Activated gamma-delta T cell (primary cell): ENCODE measurements at regions not wholly inside any gene's neighbourhood (a gene's known extent, or its start where the extent isn't known, plus 50 kb on each side); places are given as distances from the start of the nearest gene placed in this dataset.

ENCODE experiments used
- DNase-seq: peaks from one replicate; lab custom pipeline; 2025; lab: John Stamatoyannopoulos, UW

DNA sequence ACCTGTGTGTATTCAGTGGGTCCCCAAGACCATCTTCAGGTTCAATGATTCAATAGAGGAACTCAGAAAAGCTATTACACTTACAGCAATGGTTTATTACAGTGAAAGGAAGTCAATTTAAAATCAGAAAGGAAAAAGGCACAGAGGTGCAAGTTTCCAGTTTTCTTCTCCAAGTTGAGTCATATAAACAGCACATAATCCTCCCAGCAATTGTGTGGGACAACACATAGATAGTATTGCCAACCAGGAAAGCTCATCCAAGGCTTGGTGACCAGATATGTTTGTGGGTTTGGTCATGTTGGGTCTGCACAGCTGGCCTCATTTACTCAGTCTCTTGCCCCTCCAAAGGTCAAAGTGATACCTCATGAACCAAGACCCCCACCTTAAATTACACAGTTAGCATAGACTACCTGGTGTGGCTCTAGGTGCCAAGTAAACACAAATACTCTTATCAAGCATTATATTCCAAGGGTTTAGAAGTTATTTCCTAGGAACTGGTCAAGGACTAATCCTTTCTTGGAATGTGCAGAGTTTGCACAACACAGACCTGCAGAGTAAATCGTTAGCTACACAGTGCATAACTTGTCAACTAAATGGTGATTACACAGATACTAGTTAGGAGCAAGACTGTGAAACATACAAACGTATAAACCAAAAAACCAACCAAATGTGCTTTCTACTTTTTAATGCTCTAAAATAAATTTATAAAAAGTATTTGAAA is 777.3 kb downstream of the PCDH18 start:
- no peak for DNase-seq

DNA sequence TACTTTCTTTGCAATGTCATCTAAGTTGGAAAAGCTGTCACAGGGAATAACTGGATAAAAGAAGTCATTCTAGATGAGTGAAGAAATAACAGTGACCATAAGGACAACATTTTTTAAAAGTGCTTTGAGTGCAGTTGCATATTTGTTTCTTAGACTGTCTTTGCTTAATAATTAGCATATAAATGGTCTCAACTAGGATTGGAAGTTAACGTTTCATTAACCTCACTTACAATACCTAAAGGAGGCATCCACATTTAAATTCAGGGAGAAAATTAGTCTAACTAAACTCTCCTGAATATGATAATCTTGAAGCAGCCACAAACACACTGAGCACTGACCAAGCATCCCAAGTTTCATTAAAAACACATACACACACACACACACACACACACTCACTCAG is 780.7 kb downstream of the PCDH18 start:
- DNase-seq, result no peak

DNA sequence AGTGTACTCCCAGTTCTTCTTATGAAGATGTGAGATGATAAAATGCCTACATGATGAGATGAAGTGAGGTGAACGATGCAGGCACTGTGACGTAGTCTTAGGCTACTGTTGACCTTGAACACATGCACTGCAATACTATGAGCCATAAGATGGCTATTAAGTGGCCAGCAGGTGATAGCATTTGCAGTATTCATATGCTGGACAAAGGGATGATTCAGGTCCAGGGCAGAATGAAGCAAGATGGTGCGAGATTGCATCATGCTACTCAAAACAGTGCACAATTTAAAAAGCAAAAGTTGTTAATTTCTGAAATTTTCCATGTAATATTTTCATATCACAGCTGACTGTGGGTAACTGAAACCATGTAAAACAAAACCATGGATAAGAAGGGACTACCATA is 781.4 kb downstream of the PCDH18 start:
- DNase-seq, result no peak

DNA sequence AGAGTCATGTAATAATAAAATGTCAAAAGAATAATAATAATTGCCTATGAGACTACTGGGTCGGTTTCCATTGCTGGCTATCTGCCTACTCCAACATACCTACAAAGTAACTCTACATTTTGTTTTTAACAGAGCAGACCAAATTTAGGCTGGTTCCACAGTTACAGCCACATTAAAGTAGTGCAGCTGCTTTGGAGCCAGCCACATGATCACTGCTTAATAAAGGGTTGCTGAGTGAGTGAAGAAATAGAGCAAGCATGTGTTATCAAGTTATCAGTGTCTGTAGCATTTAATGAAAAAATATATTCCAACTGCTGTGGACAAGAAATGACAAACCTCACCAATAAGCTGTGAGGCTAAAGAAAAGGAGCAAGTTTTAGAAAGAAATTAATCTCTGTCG is 782.3 kb downstream of the PCDH18 start:
- DNase-seq, result no peak

DNA sequence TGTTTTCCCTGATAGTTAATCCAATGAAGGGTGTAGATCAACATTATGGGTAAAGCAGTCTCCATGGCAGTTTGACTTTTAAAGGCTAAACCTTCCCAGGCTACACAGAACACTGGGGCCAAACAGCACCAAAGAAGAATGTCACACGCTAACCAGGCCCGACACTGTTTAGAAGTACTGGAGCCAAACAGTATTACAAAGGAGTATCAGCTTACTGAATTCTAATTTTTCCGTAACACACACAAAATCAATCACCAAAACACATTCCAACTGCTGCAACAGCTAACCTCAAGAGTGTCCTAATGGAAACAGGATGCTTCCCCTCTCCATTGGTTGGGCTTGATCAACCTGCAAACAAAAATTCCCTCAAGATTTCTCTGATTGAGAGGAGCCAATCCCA is 783.5 kb downstream of the PCDH18 start:
- DNase-seq, result no peak

DNA sequence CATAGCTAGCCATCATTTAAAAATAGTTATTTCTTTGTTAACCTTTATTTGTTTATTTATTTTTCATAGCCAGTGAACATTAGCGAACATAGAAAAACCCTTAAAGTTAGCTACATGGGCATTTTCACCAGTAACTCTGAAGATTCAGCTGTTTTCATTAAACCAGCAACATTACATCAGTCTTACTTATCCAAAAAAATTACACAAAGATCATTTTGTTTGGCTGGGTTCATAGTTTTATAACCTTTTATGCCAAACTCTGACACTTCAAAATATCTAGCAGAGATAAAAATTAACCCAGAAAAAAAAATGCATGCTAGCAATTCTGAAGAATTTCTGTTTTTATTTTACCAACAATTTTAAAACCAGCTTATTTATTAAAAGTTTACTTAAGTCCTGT is 784.1 kb downstream of the PCDH18 start:
- no peak for DNase-seq

DNA sequence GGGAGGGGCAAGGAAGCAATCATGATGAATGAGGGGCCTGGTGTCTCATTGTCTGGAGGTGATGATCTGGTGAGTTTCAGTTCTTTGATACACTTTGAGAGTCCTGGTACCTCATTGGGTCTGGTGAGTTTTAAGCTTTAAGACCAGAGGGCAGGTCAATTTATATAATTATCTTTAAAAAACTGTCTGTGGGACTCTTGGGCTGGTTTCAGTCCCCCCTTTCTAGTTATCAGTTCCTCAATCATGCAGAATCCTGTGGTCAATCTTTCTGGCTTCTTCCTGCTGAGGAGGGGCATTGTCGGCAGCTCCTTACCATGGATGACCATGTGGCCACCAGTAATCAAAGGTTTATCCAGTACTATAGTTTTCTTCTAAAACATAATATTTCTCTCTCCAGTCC is 789.1 kb downstream of the PCDH18 start:
- DNase-seq, result no peak

DNA sequence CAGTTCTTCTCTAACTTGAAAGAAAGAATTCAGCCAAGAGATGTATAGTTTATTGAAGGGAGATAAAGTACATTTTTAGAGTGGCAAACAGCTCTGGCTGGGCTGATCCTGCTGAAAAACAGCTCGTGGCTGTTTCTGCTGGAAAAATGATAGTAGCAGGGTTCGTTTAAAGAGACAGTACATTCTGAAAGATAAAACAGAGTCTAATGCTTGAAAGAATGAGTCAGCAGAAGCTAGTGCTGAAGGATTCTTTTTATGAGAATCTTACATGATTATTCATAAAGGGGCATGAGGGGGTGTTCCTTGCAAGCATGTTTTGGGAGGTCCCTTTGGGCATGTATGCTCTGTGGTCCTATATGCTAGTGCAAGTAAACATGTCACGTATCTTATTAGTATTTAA is 790.0 kb downstream of the PCDH18 start:
- DNase-seq, result no peak

DNA sequence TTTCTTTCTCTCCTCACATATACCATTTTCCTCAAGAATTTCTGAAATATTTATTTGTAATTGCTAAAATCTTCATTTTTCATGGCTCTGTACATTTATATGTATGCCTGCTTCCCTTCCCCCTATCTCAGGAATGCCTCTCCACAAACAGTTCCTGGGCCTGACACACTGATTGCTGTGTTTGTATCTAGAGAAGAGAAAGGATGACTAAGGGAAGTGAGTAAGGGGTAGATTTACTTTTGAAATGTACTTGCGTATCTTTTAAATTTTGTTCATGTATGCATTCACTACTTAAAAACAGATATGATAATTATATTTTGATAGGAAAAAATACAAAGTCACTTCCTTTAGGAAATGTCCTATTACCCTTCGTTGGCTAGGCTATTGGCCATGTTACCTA is 790.8 kb downstream of the PCDH18 start:
- DNase-seq, result no peak

DNA sequence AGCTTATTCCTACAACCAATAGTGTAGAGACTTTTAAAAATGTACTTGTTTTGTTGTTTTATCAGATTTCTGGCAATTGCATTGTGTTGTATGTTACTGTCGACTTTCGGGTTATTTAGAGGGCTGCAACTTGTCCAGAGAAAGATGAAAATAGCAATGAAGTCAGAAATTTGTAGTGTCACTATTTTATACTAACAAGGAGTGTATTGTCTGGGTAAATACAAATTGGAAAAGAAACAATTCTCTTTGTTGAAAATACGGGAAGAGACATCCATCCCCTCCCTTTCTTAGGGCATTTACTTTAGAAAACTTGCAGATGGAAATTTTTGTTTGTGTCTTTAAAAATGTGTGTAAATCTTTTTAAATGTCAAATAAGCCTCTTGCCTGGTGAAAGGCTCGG is 792.0 kb downstream of the PCDH18 start:
- DNase-seq, result no peak

DNA sequence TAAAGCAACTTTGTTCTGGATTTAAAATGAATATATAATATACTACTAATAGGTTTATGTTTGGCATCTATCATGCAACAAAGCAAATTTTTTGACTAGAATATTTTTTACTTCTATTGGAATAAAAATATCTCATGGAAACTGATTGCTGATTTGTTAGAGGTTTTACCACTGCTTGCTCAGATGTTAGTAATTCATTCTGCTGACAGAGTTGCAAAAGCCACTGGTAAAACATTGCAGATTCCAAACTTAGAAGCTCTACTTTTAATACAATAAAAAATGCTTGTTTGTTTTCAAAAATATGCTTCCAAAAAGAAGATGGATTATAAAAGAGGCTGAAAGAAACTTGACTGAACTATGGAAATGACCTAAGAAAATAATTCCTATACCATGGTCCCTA is 795.2 kb downstream of the PCDH18 start:
- no peak for DNase-seq

DNA sequence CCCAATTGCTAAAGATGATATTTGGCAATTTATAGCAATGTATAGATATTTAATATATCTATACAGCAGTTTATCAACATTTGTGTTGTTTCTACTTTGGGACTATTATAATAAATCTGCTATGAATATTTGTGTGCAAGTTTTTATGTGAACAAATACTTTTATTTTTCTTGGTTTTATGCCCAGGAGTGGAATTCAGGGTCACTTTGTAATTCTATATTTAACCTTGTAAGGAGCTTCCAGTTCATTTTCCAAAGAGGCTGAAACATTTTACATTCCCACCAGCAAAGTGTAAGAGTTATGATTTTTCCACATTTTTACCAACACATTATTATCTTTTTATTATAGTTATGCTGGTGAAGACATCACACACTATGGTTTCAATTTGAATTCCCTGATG is 801.3 kb downstream of the PCDH18 start:
- no peak for DNase-seq

DNA sequence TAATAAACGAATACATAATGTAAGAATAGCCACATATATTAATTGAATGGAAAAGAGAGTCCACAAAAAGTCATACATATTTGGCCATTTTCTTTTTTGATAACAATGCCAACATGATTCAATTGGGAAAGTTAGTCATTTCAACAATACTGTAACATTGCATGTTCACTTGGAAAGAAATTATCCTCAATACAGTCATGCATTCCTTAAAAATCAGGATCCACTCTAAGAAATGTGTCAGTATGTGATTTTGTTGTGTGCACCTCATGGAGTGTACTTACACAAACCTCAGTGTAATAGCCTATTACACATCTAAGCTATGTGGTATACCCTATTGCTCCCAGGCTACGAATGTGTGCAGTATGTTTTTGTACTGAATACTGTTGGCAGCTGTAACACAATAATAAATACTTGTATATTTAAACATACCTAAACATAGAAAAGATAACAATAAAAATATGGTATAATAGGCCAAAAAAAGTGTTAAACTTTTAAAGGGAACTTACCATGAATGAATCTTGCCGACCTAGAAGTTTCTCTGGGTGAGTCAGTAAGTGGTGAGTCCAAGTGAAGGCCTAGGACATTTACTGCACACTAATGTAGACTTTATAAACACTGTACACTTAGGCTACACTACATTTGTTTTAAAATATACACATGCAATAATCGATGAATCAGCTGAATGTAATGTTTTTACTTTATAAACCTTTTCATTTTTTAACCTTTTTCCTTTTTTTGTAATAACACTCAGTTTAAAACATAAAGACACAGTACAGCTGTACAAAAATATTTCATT is 806.8 kb downstream of the PCDH18 start:
- DNase-seq, result no peak

DNA sequence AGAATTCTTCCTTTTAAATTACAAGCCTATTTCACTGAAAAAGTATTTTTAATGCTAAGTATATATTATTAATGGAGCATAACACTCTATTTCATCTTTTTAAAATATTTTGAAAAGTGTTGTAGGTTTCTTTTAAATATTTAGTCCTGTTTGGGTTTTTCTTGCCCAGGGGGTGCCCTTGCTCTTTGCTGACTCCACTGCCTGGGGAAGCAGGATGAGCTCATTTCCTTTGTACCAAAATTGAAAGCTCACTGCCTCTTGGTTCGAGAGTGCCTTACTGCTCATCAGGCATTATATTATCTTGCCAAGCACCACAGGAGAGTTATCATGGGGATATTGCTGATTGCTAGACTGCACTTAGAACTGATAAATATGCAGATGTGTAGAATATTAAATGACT is 819.2 kb downstream of the PCDH18 start:
- no peak for DNase-seq

DNA sequence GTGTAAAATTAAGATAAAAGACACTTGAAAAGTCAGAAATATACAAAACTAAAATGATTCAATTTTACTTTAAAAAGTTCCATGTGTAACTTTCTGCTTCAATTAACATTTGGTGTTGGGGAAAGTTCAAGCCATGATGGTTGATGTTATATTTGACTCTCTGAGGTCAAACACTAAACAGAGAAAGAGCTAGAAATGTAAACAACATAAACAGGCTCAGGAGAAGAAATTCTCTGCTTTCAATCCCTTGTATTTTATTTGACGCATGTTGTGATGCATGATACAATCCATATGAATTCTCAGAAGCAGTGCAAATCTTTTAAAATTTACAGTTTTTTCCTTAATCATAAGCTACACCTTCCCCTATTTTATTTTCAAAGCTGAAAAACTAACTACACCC is 822.4 kb downstream of the PCDH18 start:
- DNase-seq, result no peak

DNA sequence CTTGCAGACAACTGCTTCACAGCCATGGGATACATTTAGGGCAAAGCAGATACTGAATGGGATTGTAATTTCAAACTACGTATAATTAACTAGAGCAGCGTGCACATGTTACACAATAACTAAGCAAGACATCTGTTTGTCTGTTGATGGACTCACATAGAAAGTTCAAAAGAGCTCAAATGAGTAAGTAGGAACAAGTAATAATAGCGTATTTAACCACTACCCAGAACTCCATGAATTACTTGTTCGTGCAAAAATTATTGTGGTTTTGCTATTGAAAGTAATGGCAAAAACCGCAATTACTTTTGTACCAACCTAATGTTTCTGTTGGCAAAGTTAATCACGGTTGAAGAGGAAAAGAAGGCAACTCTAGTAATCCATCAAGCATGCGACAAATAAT is 825.4 kb downstream of the PCDH18 start:
- DNase-seq, result no peak

DNA sequence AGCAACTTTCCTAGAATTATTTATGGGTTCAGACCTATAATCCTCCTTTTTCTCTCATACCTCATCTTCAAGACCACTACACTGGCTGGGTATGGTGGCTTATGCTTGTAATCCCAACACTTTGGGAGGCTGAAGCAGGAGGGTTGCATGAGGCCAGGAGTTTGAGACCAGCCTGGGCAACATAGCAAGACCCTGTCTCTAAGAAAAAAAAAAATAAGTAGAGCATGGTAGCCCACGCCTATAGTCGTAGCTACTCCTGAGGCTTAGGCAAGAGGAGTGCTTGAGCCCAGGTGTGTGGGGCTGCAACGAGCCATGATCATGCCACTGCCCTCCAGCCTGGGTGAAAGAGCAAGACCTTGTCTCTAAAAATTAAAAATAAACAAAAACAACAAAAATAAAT is 832.4 kb downstream of the PCDH18 start:
- DNase-seq, result no peak

DNA sequence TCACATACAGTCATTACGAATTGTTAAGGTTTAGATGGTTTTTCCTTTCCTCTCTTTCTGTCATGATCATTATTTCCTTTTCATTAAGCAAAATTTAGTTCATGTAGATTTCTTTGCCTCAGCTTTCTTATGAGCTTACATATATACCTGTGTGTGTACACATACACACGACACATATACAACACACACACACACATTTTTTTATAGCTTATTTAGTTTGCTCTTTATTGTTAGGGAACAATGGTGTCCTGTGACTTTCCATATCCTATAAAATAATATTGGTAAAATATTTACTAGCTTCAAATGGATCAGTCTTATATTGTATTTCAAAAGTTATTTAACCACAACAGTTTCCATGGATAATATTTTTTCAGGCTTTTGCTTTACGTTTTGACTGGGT is 840.7 kb downstream of the PCDH18 start:
- no peak for DNase-seq

DNA sequence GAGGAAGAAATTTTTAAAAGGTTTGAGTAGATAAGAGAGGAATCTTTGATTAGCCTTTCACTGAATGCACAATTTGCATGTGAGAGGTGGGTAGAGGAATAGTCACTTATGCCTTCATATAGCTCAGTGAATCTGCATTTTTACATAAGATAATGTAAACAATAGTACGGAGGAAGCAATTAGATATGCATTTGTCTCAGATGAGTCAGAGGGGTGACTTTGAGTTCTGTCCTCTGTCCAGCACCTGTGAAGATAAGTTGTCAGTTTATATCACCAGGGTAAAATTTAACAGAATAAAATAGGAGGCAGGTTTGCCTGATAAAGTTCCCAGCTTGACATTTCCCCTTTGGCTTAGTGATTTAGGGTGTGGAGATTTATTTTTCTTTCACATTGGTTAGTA is 841.9 kb downstream of the PCDH18 start:
- no peak for DNase-seq

DNA sequence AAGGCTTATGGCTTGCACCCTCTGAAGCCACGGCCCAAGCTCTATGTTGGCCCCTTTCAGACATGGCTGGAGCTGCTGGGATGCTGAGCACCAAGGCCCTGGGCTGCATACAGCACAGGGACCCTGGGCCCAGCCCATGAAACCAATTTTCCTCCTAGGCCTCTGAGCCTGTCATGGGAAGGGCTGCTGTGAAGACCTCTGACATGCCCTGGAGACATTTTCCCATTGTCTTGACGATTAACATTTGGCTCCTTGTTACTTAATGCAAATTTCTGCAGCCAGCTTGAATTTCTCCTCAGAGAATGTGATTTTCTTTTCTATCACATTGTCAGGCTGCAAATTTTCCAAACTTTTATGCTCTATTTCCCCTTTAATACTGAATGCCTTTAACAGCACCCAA is 844.7 kb downstream of the PCDH18 start:
- DNase-seq, result no peak

DNA sequence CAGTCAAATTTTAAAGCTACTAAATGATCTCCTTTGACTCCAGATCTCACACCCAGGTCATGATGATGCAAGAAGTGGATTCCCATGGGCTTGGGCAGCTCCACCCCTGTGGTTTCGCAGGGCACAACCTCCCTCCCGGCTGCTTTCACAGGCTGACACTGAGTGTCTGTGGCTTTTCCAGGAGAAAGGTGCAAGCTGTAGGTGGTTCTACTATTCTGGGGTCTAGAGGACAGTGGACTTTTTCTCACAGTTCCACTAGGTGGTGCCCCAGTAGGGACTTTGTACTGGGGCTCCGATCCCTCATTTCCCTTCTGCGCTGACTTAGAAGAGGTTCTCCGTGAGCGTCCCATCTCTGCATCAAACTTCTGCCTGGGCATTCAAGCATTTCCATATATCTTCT is 845.2 kb downstream of the PCDH18 start:
- DNase-seq, result no peak

DNA sequence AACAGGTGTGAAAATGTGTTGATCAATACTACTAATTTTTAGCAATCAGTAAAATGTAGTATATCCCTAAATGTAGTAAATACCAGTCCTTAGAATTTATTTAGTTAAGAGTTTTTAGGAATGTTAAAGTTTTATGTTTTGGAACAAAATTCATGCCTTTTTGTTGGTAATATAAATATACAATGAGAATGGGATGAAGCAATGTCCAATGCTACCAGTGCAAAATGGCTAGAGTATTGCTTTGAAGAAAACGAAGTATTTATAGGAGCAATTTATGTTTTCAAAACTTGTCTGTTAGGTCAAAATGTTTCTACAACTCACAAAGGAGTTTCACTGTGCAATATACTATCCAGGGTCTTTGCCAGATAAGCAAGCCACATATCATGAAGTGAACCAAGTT is 851.5 kb downstream of the PCDH18 start:
- no peak for DNase-seq

DNA sequence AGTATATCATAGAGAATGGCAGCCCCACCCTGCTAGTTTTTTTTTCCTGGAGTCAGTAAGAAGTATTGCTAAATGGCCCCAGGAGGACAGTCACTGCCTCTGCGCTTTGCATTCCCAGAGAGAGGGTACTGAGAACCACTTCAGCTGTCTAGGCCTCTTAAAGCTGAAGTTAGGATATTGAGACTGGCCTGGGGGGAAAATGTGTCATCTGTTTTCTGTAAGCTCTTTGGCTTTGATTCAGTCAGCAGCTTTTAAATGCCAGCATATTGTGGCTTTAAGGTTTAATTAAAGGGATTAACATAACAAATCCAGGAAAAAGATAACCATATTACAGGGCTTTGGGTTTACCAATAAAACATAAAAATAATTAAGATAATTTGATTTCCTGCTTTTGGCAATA is 852.0 kb downstream of the PCDH18 start:
- no peak for DNase-seq

DNA sequence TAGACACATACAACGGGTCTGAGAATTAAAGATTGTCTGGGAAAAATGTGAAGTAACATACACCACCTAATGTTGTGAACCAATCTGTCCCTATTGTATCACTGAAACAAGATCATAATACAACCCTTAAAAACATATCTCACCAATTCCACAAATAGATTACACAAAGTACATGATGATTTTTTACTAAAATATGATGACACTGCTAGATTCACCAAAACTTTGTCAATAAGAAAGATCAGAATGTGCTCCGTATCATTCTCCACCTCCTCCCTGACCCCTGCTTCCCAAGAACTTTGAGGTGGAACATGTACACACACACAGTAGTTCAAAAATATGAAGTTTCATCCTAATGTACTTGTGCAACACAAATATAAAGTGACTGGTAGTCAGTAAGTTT is 862.0 kb downstream of the PCDH18 start:
- DNase-seq, result no peak
